ENCODE measurements at regions not wholly inside any gene's neighbourhood (a gene's known extent, or its start where the extent isn't known, plus 50 kb on each side); places are given as distances from the start of the nearest gene placed in this dataset.

- Histone ChIP-seq H4K91ac (ENCODE audit: insufficient read depth, low read depth, low read length) (no peak overlapping the region), H2BK120ac (ENCODE audit: low read depth, low read length) (no peak overlapping the region; the same call in 1 of the 2 replicates), H4K8ac (ENCODE audit: low read depth in 2 of 2, low read length in 2 of 2) (no peak overlapping the region), H3K79me1 (ENCODE audit: low read depth in 1 of 2, low read length in 2 of 2) (no peaks in the 10 kb centered on the region), H2AFZ (replicated peaks; ENCODE audit: low read length, poor library complexity) (no peak overlapping the region), H4K5ac (ENCODE audit: low read depth, low read length) (peak overlapping the region; percentile 0; the same call in 1 of the 2 replicates), H2BK5ac (ENCODE audit: low read depth, low read length, poor library complexity, severe bottlenecking) (no peak overlapping the region), H4K20me1 (ENCODE audit: insufficient read depth, low read length) (no peaks in the 10 kb centered on the region), H3K9me1 (ENCODE audit: insufficient read depth, low read length) (peaks cover 4% of the 10 kb centered on the region; the same call in 1 of the 2 replicates), H3K4me2 (ENCODE audit: low read depth, low read length) (no peak overlapping the region), H3K4me1 (ENCODE audit: control insufficient read depth, insufficient read depth, low read length) (peaks cover 6% of the 10 kb centered on the region), H2BK20ac (ENCODE audit: low read depth, low read length) (no peak overlapping the region), H3K9me3 (ENCODE audit: control insufficient read depth, insufficient read depth, low read length) (no peaks in the 10 kb centered on the region), H3K36me3 (ENCODE audit: control insufficient read depth, insufficient read depth, low read length) (no peaks in the 10 kb centered on the region), H2BK15ac (ENCODE audit: low read depth, low read length) (no peak overlapping the region), H3K27me3 (ENCODE audit: control insufficient read depth, insufficient read depth, low read length) (no peaks in the 10 kb centered on the region), H3K56ac (ENCODE audit: extremely low read depth, insufficient read depth, low read length) (no peak overlapping the region), H2AK5ac (ENCODE audit: low read depth, low read length) (no peak overlapping the region), H3K14ac (replicated peaks; ENCODE audit: low read depth, low read length) (no peak overlapping the region), H3K23ac (ENCODE audit: low read depth, low read length) (no peak overlapping the region), H3K18ac (ENCODE audit: low read depth, low read length) (0 out of 2 replicates have a peak overlapping the region, but pooled peaks have one; percentile 35), H3K4ac (ENCODE audit: low read depth, low read length) (0 out of 2 replicates have a peak overlapping the region, but pooled peaks have one; percentile 7), H3K4me3 (ENCODE audit: insufficient read depth, low read depth, low read length) (no peak overlapping the region), H3K27ac (ENCODE audit: insufficient read depth, low read length) (no peak overlapping the region), H3K9ac (ENCODE audit: low read depth, low read length) (no peak overlapping the region), H2AK9ac (replicated peaks; ENCODE audit: low read depth, low read length, poor library complexity) (no peak overlapping the region)
- POLR2A ChIA-PET (ENCODE audit: unreplicated experiment): no interaction called here
- in situ Hi-C loops (cut with MboI; ENCODE audit: low sequenced_read_pairs): no loop called here
- dilution Hi-C loops (cut with HindIII; ENCODE audit: low sequenced_read_pairs, unreplicated experiment): no loop called here
- ATAC-seq (ENCODE audit: low read depth): no peak
- TF ChIP-seq RAD21 (IDR thresholded peaks at IDR 0.05; ENCODE audit: low read length) (no peak), FOS (IDR thresholded peaks at IDR 0.05; ENCODE audit: low read depth, low read length) (no peak), RFX5 (IDR thresholded peaks at IDR 0.05; ENCODE audit: low read depth, low read length) (no peak), ELK1 (IDR thresholded peaks at IDR 0.05; ENCODE audit: borderline replicate concordance, low read depth, low read length) (no peak), MAFK (IDR thresholded peaks at IDR 0.05; ENCODE audit: low read depth, low read length) (no peak), NFE2L2 (IDR thresholded peaks at IDR 0.05; ENCODE audit: low read depth, low read length) (no peak), CHD1 (IDR thresholded peaks at IDR 0.05; ENCODE audit: low read depth, low read length) (no peak), SMC3 (IDR thresholded peaks at IDR 0.05; ENCODE audit: low read depth, low read length) (no peak), BHLHE40 (IDR thresholded peaks at IDR 0.05; ENCODE audit: low read depth, low read length) (no peak), CEBPB (IDR thresholded peaks at IDR 0.05; ENCODE audit: low read depth, low read length) (no peak), MXI1 (IDR thresholded peaks at IDR 0.05; ENCODE audit: borderline replicate concordance, low read depth, low read length) (no peak), POLR2A (IDR thresholded peaks at IDR 0.05; ENCODE audit: low read depth, low read length) (no peak)
- intact Hi-C loops (cut with micrococcal nuclease): no loop called here
- CTCF ChIA-PET: no interaction called here
- DNase-seq: no peak
- WGBS, 2 experiments (ENCODE audit: extremely low coverage in 2 of 2, insufficient read length in 1 of 2): no CpG with 5 or more reads among the region's 2 CpGs
- no TSS peak for BruUV-seq (replicated peaks)
These were observed 269.8 kb upstream of the RGMB start for GRCh38 chr5:98503616-98504015.
